ENCODE measurements at regions not wholly inside any gene's neighbourhood (a gene's known extent, or its start where the extent isn't known, plus 50 kb on each side); places are given as distances from the start of the nearest gene placed in this dataset.

GRCh38 chr20:50273601-50274491 is 83.2 kb downstream of the CEBPB start:
- peak; percentile 2 to 21 for DNase-seq

- DNase-seq, result no peak
Observed at GRCh38 chr20:50274570-50275430, 84.2 kb downstream of the CEBPB start.

- DNase-seq, result no peak
Observed at GRCh38 chr20:50276119-50277063, 85.8 kb downstream of the CEBPB start.

- no peak for DNase-seq
Observed at GRCh38 chr20:50277064-50277415, 86.4 kb downstream of the CEBPB start.

- no peak for DNase-seq
Observed at GRCh38 chr20:50277460-50278376, 87.1 kb downstream of the CEBPB start.

GRCh38 chr20:50278377-50278683 is 87.7 kb downstream of the CEBPB start:
- DNase-seq, result no peak

DNA sequence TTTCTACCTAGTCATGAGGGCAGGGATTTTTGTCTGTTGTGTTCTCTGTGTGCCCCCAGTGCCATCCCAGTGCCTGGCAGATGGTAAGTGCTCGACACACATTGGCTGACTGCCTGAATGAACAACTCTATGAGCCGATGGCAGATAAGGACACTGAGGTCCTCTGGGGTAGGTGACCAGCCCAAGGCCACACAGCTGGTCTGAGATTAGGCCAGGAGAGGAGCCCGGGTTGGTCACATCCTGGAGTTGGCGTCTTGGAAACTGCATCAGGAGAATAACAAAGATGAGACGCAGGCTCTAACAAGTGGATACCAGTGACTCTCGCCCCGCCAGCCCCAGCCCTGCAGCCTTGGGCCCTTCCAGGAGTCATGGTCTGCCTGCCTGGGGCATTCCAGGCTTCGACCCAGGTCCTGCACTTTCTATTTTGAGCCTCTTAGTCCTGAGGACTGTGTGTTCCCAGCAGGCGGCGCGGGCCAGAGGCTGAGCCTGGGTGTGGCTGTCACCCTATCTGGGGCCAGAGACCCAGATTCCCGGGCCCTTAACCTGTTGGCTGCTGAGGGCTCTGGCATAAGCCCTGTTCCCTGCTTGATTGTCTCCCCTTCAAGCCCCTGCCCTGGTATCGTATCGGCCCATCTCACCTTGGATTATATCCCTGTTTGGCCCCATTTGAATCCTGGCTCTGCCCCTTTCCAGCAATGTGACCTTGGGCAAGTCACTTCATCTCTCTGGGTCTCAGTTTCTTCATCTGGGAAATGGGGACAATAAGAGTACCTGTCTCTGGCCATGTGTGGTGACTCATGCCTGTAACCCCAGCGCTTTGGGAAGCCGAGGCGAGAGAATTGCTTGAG is 88.3 kb downstream of the CEBPB start:
- no peak for DNase-seq

GRCh38 chr20:50279988-50280850 is 89.6 kb downstream of the CEBPB start:
- DNase-seq, result no peak

DNA sequence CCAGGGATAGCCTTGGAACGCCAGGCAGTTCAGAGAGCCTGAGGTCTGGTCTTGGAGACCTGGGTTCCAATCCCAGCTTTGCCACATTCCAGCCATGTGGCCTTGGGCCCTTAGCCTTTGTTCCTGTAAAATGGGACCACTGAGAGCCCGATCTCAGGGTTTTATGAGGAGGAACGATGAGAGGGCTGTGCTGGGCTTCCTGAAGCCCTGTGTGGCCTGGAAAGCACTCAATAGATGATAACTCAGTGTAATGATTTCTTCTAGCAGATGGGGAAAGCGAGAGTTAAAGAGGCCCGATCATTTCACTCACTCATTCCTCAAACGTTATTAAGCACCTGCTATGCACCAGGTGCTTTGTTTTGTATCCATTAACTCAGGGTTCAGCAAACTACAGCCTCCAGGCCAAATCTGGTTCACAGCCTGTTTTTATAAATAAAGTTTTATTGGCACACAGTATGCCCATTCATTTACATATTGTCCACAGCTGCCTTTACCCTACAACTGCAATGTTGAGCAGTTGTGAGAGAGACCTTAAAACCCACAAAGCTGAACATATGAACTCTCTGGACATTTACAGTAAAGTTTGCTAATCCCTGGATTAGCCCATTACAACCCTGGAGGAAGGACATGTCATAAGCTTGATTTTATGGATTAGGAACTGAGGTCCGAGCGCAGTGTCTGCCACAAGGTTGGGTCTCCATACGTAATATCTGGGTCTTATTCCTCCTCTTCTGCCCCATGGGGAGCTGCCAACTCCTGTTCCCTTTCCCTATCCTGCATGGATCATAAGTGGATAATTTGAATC is 90.4 kb downstream of the CEBPB start:
- DNase-seq, result no peak

DNA sequence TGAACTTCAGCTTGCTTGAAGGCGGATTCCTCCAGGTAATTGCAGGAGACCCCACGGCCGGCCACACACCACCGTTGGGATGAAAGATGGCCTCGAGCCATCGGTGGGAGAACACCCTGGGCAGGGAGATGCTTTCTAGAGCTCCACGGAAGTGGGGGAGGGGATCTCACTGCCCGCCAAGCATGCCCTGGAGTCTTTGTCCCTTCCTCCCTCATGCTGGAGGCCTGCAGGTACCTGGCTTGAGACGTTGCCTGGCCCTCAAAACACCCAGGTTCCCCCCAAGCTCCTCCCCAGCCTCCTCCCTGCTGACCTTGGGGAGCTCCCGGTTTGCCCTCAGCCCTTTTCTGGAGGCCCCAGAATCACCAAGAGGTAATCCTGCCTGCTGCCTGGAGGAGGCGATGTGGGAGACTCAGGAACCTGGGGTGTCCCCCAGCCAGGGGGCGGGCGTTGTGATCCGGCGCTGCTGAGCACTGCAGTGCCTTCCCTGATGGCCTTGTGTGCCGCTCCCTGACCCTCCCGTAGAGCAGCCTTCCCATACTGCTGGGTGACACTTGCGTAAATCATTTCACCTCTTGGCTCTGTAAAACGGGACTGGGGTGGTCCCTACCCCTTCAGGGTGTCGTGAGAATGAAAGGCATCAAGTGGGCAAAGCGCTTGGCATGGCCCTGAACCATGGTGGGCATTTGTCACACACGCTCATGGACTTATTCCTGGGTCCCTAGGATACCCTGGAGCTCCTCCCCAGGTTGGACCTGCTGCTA is 91.4 kb downstream of the CEBPB start:
- DNase-seq, result no peak

- DNase-seq, result no peak
Observed at GRCh38 chr20:50282592-50283241, 92.1 kb downstream of the CEBPB start.

DNA sequence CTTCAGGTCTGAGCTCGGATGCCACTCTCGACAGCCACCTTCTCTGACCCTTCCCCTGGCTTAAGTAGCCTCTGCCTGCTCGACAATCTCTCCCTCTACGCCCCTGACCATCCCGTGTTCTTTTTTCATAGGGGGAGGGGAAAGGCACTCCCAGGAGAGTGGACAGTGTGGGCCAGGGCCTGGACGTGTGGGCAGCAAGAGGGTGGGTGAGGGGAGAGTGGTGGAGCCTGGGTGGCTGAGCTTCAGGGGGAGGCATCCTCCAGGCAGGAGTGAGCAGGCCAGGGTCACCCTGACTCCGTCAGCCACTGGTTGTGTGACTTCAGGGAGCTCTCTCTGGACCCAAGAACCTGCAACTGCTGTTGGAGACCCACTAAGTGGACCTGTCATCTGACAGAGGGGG is 92.7 kb downstream of the CEBPB start:
- no peak for DNase-seq

GRCh38 chr20:50283922-50284810 is 93.5 kb downstream of the CEBPB start:
- no peak for DNase-seq

DNA sequence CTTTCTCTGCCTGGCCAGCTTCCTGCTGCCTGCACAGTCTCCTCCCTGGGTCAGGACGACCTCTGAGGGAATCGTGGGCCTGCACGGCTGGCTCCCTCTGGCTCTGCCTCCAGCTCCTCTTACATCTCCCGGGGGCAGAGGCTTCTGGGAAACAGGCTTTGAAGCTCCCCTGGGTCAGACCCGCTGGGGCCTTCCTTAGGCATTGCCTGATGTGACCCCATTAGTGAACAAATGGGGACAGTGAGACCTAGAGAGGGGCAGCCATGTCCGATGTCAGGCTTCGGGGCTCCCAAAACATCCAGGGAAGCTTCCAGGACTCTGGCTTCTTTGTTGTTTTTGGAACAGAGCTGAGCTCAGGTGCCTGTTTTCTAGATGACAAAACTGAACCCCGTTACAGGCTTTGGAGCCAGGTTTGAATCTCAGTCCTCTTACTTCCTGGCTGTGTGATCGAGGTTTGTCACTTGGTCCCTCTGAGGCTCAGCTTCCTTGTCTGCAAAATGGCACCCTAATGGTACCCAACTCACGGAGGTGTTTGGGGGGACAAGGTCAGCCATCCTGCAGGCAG is 94.3 kb downstream of the CEBPB start:
- no peak for DNase-seq

DNA sequence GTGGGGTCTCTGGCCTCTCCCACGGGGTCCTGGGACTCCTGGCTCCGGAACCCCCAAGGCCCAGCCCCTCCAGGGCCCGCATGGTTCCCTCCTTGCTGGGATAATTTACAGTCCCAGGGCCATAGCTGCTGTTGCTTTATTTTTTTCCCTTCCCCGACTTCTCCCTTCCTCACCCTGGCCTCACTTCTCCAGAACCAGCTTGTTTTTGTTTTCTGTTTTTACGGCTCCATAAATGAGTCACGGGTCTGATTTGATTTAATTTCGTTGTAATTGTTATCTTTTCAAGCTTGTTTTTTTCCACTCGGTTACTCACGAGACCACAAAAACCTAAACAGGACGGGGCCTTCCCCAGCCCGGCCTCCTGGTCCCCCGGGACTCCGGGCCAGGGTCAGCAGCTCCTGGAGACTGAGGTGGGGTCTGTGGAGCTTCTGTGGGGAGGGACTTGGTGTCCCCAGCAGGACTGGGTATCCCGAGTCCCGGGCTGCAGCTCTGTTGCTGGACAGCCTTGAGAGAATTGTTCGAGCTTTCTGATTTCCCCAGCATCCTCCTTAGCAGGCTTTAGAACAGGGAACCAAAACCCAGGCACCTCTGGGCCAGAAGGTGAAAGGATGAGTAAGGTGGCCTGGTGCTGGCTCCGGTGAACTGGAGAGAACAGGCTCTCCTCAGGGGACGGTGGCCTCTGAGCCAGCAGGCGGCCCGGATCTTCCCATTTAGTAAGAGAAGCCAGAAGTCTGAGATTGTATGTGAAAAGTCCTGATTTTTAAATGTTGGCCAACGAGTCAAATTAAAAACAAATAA is 94.9 kb downstream of the CEBPB start:
- no peak for DNase-seq

DNA sequence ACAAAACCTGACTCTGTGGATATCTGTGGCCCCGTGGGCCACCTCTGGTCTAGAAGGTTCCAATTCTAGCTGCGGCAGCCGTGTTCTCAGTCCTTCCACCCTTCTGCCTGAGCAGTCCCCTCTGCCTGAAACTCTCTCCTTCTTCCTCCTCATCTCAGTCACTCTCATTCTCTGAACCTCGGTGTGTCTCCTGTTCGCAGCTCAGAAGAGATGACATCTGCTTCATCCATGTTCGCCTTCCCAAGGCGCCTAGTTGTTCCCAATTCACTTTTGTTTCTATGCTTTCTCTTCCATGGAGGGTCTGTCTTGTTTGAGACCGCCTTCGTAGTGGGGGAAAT is 95.5 kb downstream of the CEBPB start:
- no peak for DNase-seq

Measured in NCI-H524 (cell line).